UCSD-AML1 (cell line): ENCODE measurements at regions not wholly inside any gene's neighbourhood (a gene's known extent, or its start where the extent isn't known, plus 50 kb on each side); places are given as distances from the start of the nearest gene placed in this dataset.
"Not testable (repeated sequence)": the region's sequence is repeated elsewhere in the genome, so short reads cannot be mapped to it uniquely, and the experiment has no call there.

ENCODE experiments used
- DNase-seq: peaks from one replicate; lab custom pipeline; 2025; ENCODE audit not compliant: unreplicated experiment; lab: John Stamatoyannopoulos, UW

- DNase-seq = no peak
Measured at GRCh38 chr11:98729118-98729517, 291.6 kb upstream of the CNTN5 start.

- DNase-seq = no peak
Measured at GRCh38 chr11:98732947-98733346, 287.8 kb upstream of the CNTN5 start.

GRCh38 chr11:98733378-98733777 is 287.4 kb upstream of the CNTN5 start:
- not testable (repeated sequence) for DNase-seq

GRCh38 chr11:98734686-98735085 is 286.1 kb upstream of the CNTN5 start:
- DNase-seq = no peak

GRCh38 chr11:98736833-98737232 is 283.9 kb upstream of the CNTN5 start:
- DNase-seq = no peak

- no peak for DNase-seq
Measured at GRCh38 chr11:98740321-98740720, 280.4 kb upstream of the CNTN5 start.

GRCh38 chr11:98763446-98763845 is 257.3 kb upstream of the CNTN5 start:
- not testable (repeated sequence) for DNase-seq

- DNase-seq = no peak
Measured at GRCh38 chr11:98766903-98767302, 253.8 kb upstream of the CNTN5 start.

- DNase-seq = not testable (repeated sequence)
Measured at GRCh38 chr11:98770046-98770445, 250.7 kb upstream of the CNTN5 start.

- DNase-seq = no peak
Measured at GRCh38 chr11:98771791-98772190, 249.0 kb upstream of the CNTN5 start.

- no peak for DNase-seq
Measured at GRCh38 chr11:98772893-98773292, 247.9 kb upstream of the CNTN5 start.

- no peak for DNase-seq
Measured at GRCh38 chr11:98793276-98793675, 227.5 kb upstream of the CNTN5 start.

GRCh38 chr11:98798333-98798732 is 222.4 kb upstream of the CNTN5 start:
- no peak for DNase-seq

- no peak for DNase-seq
Measured at GRCh38 chr11:98800696-98801095, 220.1 kb upstream of the CNTN5 start.

GRCh38 chr11:98828986-98829708 is 191.6 kb upstream of the CNTN5 start:
- DNase-seq = no peak

- no peak for DNase-seq
Measured at GRCh38 chr11:98829971-98830370, 190.8 kb upstream of the CNTN5 start.

- no peak for DNase-seq
Measured at GRCh38 chr11:98834776-98835175, 186.0 kb upstream of the CNTN5 start.

GRCh38 chr11:98835335-98835734 is 185.4 kb upstream of the CNTN5 start:
- DNase-seq = no peak

GRCh38 chr11:98836156-98836555 is 184.6 kb upstream of the CNTN5 start:
- no peak for DNase-seq

GRCh38 chr11:98842187-98842586 is 178.6 kb upstream of the CNTN5 start:
- no peak for DNase-seq

- no peak for DNase-seq
Measured at GRCh38 chr11:98862169-98862568, 158.6 kb upstream of the CNTN5 start.

GRCh38 chr11:98871690-98872089 is 149.1 kb upstream of the CNTN5 start:
- DNase-seq = no peak

GRCh38 chr11:98874050-98874449 is 146.7 kb upstream of the CNTN5 start:
- DNase-seq = no peak
